CD4-positive, alpha-beta memory T cell (primary cell): ENCODE measurements at regions not wholly inside any gene's neighbourhood (a gene's known extent, or its start where the extent isn't known, plus 50 kb on each side); places are given as distances from the start of the nearest gene placed in this dataset.

Experiments used
- CTCF ChIA-PET: fragments of 350-600 bp; sonication (Branson Sonifier 250); formaldehyde crosslinking; loops from one replicate; lab custom pipeline; 2021; ENCODE audit warnings: inconsistent platforms; ENCODE audit not compliant: partially characterized antibody; lab: Charles Lee
- POLR2A ChIA-PET: fragments of 350-600 bp; sonication (Branson Sonifier 250); formaldehyde crosslinking; loops from one replicate; lab custom pipeline; 2021; ENCODE audit not compliant: partially characterized antibody; lab: Charles Lee
- DNase-seq, 5 donors: peaks; one replicate each; pipeline versions ENCODE4 v3.0.0 to v3.0.0-alpha.2; 2020 to 2022; ENCODE audit warnings: mixed read lengths in 1 of 5
- H3K27ac ChIP-seq: one replicate; pipeline ENCODE4 v1.7.0; 2013; ENCODE audit warnings: low read depth, low read length
- H3K27me3 ChIP-seq: 2 replicates; pipeline ENCODE4 v1.7.0; 2013; ENCODE audit warnings: mild to moderate bottlenecking, low read length, moderate library complexity; ENCODE audit not compliant: insufficient read depth
- H3K36me3 ChIP-seq: 2 replicates; pipeline ENCODE4 v1.7.0; 2013; ENCODE audit warnings: mild to moderate bottlenecking, low read length, moderate library complexity; ENCODE audit not compliant: insufficient read depth
- H3K4me1 ChIP-seq: 2 replicates; pipeline ENCODE4 v1.7.0; 2013; ENCODE audit warnings: mild to moderate bottlenecking, low read length, moderate library complexity; ENCODE audit not compliant: insufficient read depth
- H3K4me3 ChIP-seq, 2 donors: one replicate each; pipeline ENCODE4 v1.7.0; 2013; ENCODE audit warnings: low read length in 2 of 2, mild to moderate bottlenecking in 1 of 2
- H3K9me3 ChIP-seq, 2 donors: one replicate each; pipeline ENCODE4 v1.7.0; 2013; ENCODE audit warnings: low read length in 2 of 2, control low read depth in 1 of 2; ENCODE audit not compliant: control insufficient read depth in 1 of 2
- H3K27ac Mint-ChIP-seq, 7 donors: one replicate each; pipeline ENCODE4 v1.8.0; 2020 to 2021; ENCODE audit warnings: mixed read lengths in 7 of 7, mild to moderate bottlenecking in 6 of 7, inconsistent platforms in 3 of 7, moderate library complexity in 3 of 7
- H3K27me3 Mint-ChIP-seq, 2 donors: one replicate each; pipeline ENCODE4 v1.8.0; 2020 to 2021; ENCODE audit warnings: mixed read lengths in 2 of 2
- H3K36me3 Mint-ChIP-seq, 2 donors: one replicate each; pipeline ENCODE4 v1.8.0; 2020 to 2021; ENCODE audit warnings: mixed read lengths in 2 of 2, inconsistent platforms in 1 of 2, mild to moderate bottlenecking in 1 of 2
- H3K4me1 Mint-ChIP-seq, 4 donors: one replicate each; pipeline ENCODE4 v1.8.0; 2020 to 2021; ENCODE audit warnings: mixed read lengths in 4 of 4, mild to moderate bottlenecking in 1 of 4
- H3K4me3 Mint-ChIP-seq, 8 donors: one replicate each; pipeline ENCODE4 v1.8.0; 2020 to 2021; ENCODE audit warnings: mixed read lengths in 8 of 8, mild to moderate bottlenecking in 7 of 8, moderate library complexity in 6 of 8, inconsistent platforms in 3 of 8
- H3K9me3 Mint-ChIP-seq, 8 donors: one replicate each; pipeline ENCODE4 v1.8.0; 2020 to 2021; ENCODE audit warnings: mixed read lengths in 8 of 8, mild to moderate bottlenecking in 5 of 8, inconsistent platforms in 3 of 8, moderate library complexity in 1 of 8
- intact Hi-C: fragments of 100-400 bp; cut with micrococcal nuclease; formaldehyde crosslinking; loops from one replicate; pipeline ENCODE4 v1.15.1; 2023

DNA sequence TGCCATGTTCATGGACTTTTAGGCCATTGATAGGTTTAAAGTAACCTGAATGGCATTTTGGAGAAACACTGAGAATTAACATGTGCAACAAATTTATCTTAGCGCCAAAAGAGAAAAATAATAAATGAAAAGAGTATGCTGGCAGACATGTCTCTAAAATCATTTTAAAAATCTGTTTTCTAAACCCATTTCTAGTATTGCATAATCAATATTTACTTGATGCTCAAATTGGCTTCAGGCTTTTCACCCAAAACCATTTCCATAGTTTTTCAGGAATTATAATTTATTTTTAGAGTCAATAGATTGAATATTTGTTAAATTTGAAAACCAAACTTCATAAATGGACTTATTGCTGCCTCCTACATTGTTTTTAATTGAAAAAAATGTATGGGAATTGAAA, 423.0 kb downstream of the PLOD2 start:
- no peaks in the 10 kb centered on the region for H3K9me3 ChIP-seq
- H3K27me3 ChIP-seq = no peaks in the 10 kb centered on the region
- no peaks in the 10 kb centered on the region for H3K27me3 Mint-ChIP-seq
- H3K27ac ChIP-seq = no peak overlapping the region
- H3K36me3 ChIP-seq = no peaks in the 10 kb centered on the region
- ChIA-PET CTCF (no interaction called here), POLR2A (no interaction called here)
- H3K4me3 Mint-ChIP-seq = no peak overlapping the region
- H3K9me3 Mint-ChIP-seq = peaks cover 0 to 8% (median 0%) of the 10 kb centered on the region in 8 donors
- H3K27ac Mint-ChIP-seq = no peak overlapping the region
- DNase-seq = no peak
- no peaks in the 10 kb centered on the region for H3K36me3 Mint-ChIP-seq
- intact Hi-C loops = no loop called here
- H3K4me1 ChIP-seq = no peaks in the 10 kb centered on the region
- no peaks in the 10 kb centered on the region for H3K4me1 Mint-ChIP-seq
- H3K4me3 ChIP-seq = no peak overlapping the region

DNA sequence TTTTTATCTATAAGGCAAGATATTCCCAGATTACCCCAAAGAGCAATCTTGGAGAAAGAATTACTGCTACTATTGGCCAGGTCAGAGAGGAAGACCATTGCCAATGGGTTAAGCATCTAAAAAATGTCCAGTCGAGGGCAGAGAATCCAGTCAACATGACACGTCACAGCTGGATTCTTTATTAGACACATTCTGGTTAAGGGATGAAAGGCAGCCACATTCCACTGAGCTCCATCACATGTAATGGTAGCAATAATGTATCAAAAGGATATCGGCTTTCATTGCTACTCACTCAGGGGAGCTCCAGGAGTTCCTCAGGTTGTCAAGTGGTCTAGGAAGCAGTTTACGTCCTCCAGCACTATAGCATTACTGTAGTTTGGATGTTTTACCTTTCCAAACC, 421.1 kb downstream of the PLOD2 start:
- Mint-ChIP-seq H3K9me3 (peaks cover 0 to 8% (median 0%) of the 10 kb centered on the region in 8 donors), H3K4me1 (no peaks in the 10 kb centered on the region), H3K4me3 (no peak overlapping the region), H3K27ac (no peak overlapping the region), H3K36me3 (no peaks in the 10 kb centered on the region), H3K27me3 (no peaks in the 10 kb centered on the region)
- no peaks in the 10 kb centered on the region for H3K9me3 ChIP-seq
- H3K4me3 ChIP-seq = no peak overlapping the region
- H3K27ac ChIP-seq = no peak overlapping the region
- no peaks in the 10 kb centered on the region for H3K27me3 ChIP-seq
- no peaks in the 10 kb centered on the region for H3K4me1 ChIP-seq
- H3K36me3 ChIP-seq = no peaks in the 10 kb centered on the region
- intact Hi-C loops = no loop called here
- DNase-seq = no peak
- CTCF ChIA-PET = no interaction called here
- POLR2A ChIA-PET = no interaction called here

DNA sequence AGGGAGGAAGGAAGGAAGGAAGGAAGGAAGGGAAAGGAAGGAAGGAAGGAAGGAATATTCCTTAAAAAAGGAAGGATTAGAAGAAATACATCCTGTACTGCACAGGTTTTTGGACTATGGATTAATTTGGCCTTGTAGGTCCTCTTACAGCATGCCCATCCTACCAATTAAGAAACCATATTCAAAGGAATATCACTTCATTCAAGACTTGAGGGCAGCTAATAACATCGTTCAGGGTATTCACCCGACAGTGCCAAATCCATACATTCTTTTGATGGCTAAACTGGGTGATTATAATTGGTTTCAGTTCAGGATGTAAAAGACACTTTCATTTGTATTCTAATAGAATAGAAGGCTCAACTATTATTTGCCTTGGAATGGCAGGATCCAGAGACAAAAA, 410.3 kb downstream of the PLOD2 start:
- Mint-ChIP-seq H3K9me3 (peaks cover 0 to 5% (median 0%) of the 10 kb centered on the region in 8 donors), H3K4me1 (no peaks in the 10 kb centered on the region), H3K27me3 (no peaks in the 10 kb centered on the region), H3K36me3 (no peaks in the 10 kb centered on the region), H3K27ac (no peak overlapping the region), H3K4me3 (no peak overlapping the region)
- Histone ChIP-seq H3K4me1 (no peaks in the 10 kb centered on the region), H3K27me3 (no peaks in the 10 kb centered on the region), H3K36me3 (no peaks in the 10 kb centered on the region), H3K27ac (no peak overlapping the region), H3K9me3 (no peaks in the 10 kb centered on the region), H3K4me3 (no peak overlapping the region)
- intact Hi-C loops = no loop called here
- POLR2A ChIA-PET = no interaction called here
- DNase-seq = no peak
- CTCF ChIA-PET = no interaction called here

DNA sequence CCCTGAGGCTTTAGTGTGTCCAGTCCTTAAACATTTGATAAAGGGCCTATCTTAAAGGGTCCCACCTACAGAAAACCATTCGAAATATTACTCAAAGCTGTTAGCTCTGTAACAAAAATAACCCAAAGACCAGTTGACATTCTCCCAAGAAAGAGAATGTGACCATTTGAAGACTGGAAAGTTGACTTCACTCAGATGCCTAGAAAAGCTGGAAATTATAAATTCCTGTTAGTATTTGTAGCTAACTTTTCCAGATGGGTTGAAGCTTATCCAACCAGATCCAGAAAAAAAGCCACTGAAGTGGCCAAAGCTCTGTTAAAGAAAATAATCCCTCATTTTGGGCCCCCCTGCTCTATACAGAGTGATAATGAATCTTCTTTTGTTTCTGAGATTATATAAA, 408.4 kb downstream of the PLOD2 start:
- CTCF ChIA-PET = no interaction called here
- intact Hi-C loops = no loop called here
- no peak overlapping the region for H3K27ac ChIP-seq
- no peaks in the 10 kb centered on the region for H3K36me3 Mint-ChIP-seq
- H3K4me3 ChIP-seq = no peak overlapping the region
- no peaks in the 10 kb centered on the region for H3K36me3 ChIP-seq
- peaks cover 0 to 8% (median 0%) of the 10 kb centered on the region in 8 donors for H3K9me3 Mint-ChIP-seq
- H3K27ac Mint-ChIP-seq = no peak overlapping the region
- H3K27me3 Mint-ChIP-seq = no peaks in the 10 kb centered on the region
- POLR2A ChIA-PET = no interaction called here
- H3K9me3 ChIP-seq = no peaks in the 10 kb centered on the region
- H3K4me1 ChIP-seq = no peaks in the 10 kb centered on the region
- no peaks in the 10 kb centered on the region for H3K4me1 Mint-ChIP-seq
- no peaks in the 10 kb centered on the region for H3K27me3 ChIP-seq
- DNase-seq = no peak
- H3K4me3 Mint-ChIP-seq = no peak overlapping the region

DNA sequence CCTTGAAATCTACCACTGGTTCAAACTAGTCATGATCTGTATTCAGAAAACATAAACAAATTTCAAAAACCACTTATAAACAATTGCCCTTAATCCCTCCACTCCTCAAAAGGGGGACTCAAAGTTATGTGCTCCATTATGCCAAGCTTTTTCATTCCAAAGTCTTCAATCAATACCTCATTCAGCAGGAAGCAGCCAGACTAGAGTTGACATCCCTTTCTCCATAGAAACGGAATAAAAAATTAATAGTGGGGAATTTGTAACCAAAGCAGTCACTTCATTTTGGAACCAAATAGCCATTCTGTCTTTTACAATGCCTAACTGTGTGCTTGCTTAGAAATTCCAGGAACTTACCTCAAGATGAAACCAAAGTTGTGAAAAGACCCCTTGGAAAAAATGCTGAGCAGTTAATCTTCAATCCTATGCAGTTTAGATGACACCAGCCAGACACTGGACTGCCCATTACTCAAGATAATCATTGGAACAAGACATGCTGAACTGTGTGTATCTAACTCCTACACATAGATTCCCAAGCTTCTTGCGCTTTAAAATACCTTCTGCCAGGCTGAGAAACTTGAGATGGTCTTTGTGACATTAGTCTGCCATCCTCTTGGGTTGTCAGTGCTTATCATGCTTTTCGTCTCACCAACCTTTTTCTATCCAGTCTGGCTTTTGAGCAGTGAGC, 406.2 kb downstream of the PLOD2 start:
- Histone ChIP-seq H3K27me3 (no peaks in the 10 kb centered on the region), H3K4me3 (no peak overlapping the region), H3K9me3 (no peaks in the 10 kb centered on the region), H3K4me1 (no peaks in the 10 kb centered on the region), H3K27ac (no peak overlapping the region), H3K36me3 (no peaks in the 10 kb centered on the region)
- ChIA-PET CTCF (no interaction called here), POLR2A (no interaction called here)
- H3K4me3 Mint-ChIP-seq = no peak overlapping the region
- H3K9me3 Mint-ChIP-seq = peaks cover 0 to 8% (median 0%) of the 10 kb centered on the region in 8 donors
- no peaks in the 10 kb centered on the region for H3K36me3 Mint-ChIP-seq
- no peaks in the 10 kb centered on the region for H3K27me3 Mint-ChIP-seq
- no peaks in the 10 kb centered on the region for H3K4me1 Mint-ChIP-seq
- H3K27ac Mint-ChIP-seq = no peak overlapping the region
- no peak for DNase-seq
- intact Hi-C loops = no loop called here

DNA sequence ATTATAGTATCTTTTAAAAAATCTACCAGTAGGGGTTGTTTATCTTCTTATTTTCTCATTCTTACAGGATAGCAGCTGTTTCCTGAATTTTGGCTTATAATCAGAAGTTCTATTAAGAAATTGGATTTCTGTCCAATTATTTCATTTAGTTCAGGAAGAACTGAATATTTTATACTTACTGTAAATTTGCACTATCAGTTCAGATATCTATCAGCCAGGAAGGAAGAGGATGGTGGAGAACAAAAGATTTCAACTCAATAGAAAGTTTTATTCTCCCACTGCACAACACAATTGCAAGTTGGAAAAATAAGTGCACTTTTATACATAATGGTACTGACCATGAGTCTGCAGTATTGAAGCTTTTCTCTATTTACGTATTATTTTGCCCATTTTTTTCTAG, 400.9 kb downstream of the PLOD2 start:
- Histone ChIP-seq H3K27me3 (no peaks in the 10 kb centered on the region), H3K36me3 (no peaks in the 10 kb centered on the region), H3K4me3 (no peak overlapping the region), H3K27ac (no peak overlapping the region), H3K9me3 (no peaks in the 10 kb centered on the region), H3K4me1 (no peaks in the 10 kb centered on the region)
- POLR2A ChIA-PET = no interaction called here
- no peak overlapping the region for H3K4me3 Mint-ChIP-seq
- CTCF ChIA-PET = no interaction called here
- DNase-seq = no peak
- intact Hi-C loops = no loop called here
- H3K36me3 Mint-ChIP-seq = no peaks in the 10 kb centered on the region
- no peaks in the 10 kb centered on the region for H3K27me3 Mint-ChIP-seq
- no peak overlapping the region for H3K27ac Mint-ChIP-seq
- peaks cover 0 to 4% (median 0%) of the 10 kb centered on the region in 8 donors for H3K9me3 Mint-ChIP-seq
- H3K4me1 Mint-ChIP-seq = no peaks in the 10 kb centered on the region

DNA sequence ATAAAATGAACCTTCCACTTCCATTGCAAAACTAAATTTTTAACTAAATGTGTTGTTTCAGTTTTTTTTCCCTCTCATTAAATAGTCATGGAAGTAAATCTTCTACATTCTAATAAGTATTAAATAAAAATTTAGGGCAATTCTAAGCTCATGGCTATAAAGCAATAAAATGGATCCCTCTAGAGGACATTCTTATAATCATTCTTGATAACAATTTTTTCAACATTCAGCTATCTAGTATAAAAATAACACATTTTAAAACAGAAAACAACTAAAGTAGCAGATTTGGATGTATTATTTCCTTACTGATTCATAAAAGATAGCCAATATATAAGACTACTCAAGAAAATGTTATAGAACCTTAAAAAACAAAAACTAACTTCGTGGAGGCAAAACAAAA, 393.1 kb downstream of the PLOD2 start:
- H3K27me3 Mint-ChIP-seq = no peaks in the 10 kb centered on the region
- H3K9me3 Mint-ChIP-seq = peaks cover 0 to 13% (median under 1%) of the 10 kb centered on the region in 8 donors
- Histone ChIP-seq H3K9me3 (no peaks in the 10 kb centered on the region), H3K27ac (no peak overlapping the region), H3K4me1 (no peaks in the 10 kb centered on the region), H3K36me3 (no peaks in the 10 kb centered on the region), H3K27me3 (no peaks in the 10 kb centered on the region), H3K4me3 (no peak overlapping the region)
- H3K27ac Mint-ChIP-seq = no peak overlapping the region
- H3K4me1 Mint-ChIP-seq = no peaks in the 10 kb centered on the region
- DNase-seq = no peak
- ChIA-PET POLR2A (no interaction called here), CTCF (no interaction called here)
- intact Hi-C loops = no loop called here
- no peak overlapping the region for H3K4me3 Mint-ChIP-seq
- H3K36me3 Mint-ChIP-seq = no peaks in the 10 kb centered on the region
